IMR-90 (cell line): ENCODE measurements at regions not wholly inside any gene's neighbourhood (a gene's known extent, or its start where the extent isn't known, plus 50 kb on each side); places are given as distances from the start of the nearest gene placed in this dataset.

Experiments used
- ATAC-seq: fragments of 200-7000 bp; cut with Tn5 transposase; 2 replicates; pipeline ENCODE4 v1.9.1; 2020; ENCODE audit warnings: low read depth, mild to moderate bottlenecking, moderate library complexity
- BruUV-seq: library from RNA; stranded (reverse); fragments of 400-500 nt; replicated peaks from 2 replicates; lab custom pipeline; 2021; lab: Mats Ljungman, UMichigan
- CTCF ChIA-PET: fragments of 300-600 bp; formaldehyde crosslinking; extraction: SDS; loops from one replicate; lab custom pipeline; 2021; ENCODE audit warnings: antibody characterized with exemption; lab: Yijun Ruan, JAX
- POLR2A ChIA-PET: fragments of 300-600 bp; sonication (Branson Sonifier 250); formaldehyde crosslinking; loops from one replicate; lab custom pipeline; 2022; ENCODE audit warnings: antibody characterized with exemption; ENCODE audit not compliant: unreplicated experiment; lab: Charles Lee
- DNase-seq: peaks from one replicate; pipeline ENCODE4 v3.0.0; 2013
- H2AFZ ChIP-seq: replicated peaks from 2 replicates; pipeline ENCODE3; 2013; ENCODE audit warnings: low read length, mild to moderate bottlenecking; ENCODE audit not compliant: poor library complexity
- H2AK5ac ChIP-seq: 2 replicates; pipeline ENCODE4 v1.6.1; 2013; ENCODE audit warnings: low read depth, low read length, inconsistent platforms
- H2AK9ac ChIP-seq: replicated peaks from 2 replicates; pipeline ENCODE3; 2013; ENCODE audit warnings: mild to moderate bottlenecking, low read depth, low read length, moderate library complexity; ENCODE audit not compliant: poor library complexity
- H2BK120ac ChIP-seq: 2 replicates; pipeline ENCODE4 v1.6.1; 2013; ENCODE audit warnings: low read depth, low read length, inconsistent platforms
- H2BK15ac ChIP-seq: 3 replicates; pipeline ENCODE4 v1.6.1; 2013; ENCODE audit warnings: low read depth, low read length, inconsistent platforms
- H2BK20ac ChIP-seq: 2 replicates; pipeline ENCODE4 v1.6.1; 2013; ENCODE audit warnings: low read depth, mild to moderate bottlenecking, inconsistent platforms, low read length, moderate library complexity
- H2BK5ac ChIP-seq: 2 replicates; pipeline ENCODE4 v1.6.1; 2013; ENCODE audit warnings: mild to moderate bottlenecking, low read depth, low read length, inconsistent platforms; ENCODE audit not compliant: poor library complexity, severe bottlenecking
- H3K14ac ChIP-seq: replicated peaks from 2 replicates; pipeline ENCODE4 v1.6.1; 2013; ENCODE audit warnings: low read depth, low read length, inconsistent platforms
- H3K18ac ChIP-seq: 2 replicates; pipeline ENCODE4 v1.6.1; 2013; ENCODE audit warnings: low read depth, low read length, control low read depth
- H3K23ac ChIP-seq: 2 replicates; pipeline ENCODE4 v1.6.1; 2013; ENCODE audit warnings: low read depth, low read length, inconsistent platforms
- H3K27ac ChIP-seq: 2 replicates; pipeline ENCODE4 v1.5.1; 2013; ENCODE audit warnings: mild to moderate bottlenecking, control low read depth, low read length; ENCODE audit not compliant: insufficient read depth
- H3K27me3 ChIP-seq: 2 replicates; pipeline ENCODE4 v1.6.1; 2013; ENCODE audit warnings: low read length; ENCODE audit not compliant: control insufficient read depth, insufficient read depth
- H3K36me3 ChIP-seq: 2 replicates; pipeline ENCODE4 v1.6.1; 2013; ENCODE audit warnings: low read length, mixed read lengths; ENCODE audit not compliant: control insufficient read depth, insufficient read depth
- H3K4ac ChIP-seq: 2 replicates; pipeline ENCODE4 v1.6.1; 2013; ENCODE audit warnings: low read depth, low read length, inconsistent platforms
- H3K4me1 ChIP-seq: 2 replicates; pipeline ENCODE4 v1.6.1; 2013; ENCODE audit warnings: low read length, mixed read lengths; ENCODE audit not compliant: control insufficient read depth, insufficient read depth
- H3K4me2 ChIP-seq: 2 replicates; pipeline ENCODE4 v1.6.1; 2013; ENCODE audit warnings: low read depth, mild to moderate bottlenecking, control low read depth, low read length, moderate library complexity
- H3K4me3 ChIP-seq: 2 replicates; pipeline ENCODE4 v1.5.1; 2013; ENCODE audit warnings: low read depth, mild to moderate bottlenecking, control low read depth, low read length, moderate library complexity; ENCODE audit not compliant: insufficient read depth
- H3K56ac ChIP-seq: 2 replicates; pipeline ENCODE4 v1.6.1; 2013; ENCODE audit warnings: low read length, inconsistent platforms; ENCODE audit not compliant: insufficient read depth; ENCODE audit errors: extremely low read depth
- H3K79me1 ChIP-seq, 2 experiments: 2 replicates each; pipeline ENCODE4 v1.6.1; 2013; ENCODE audit warnings: low read length in 2 of 2, inconsistent platforms in 1 of 2, low read depth in 1 of 2
- H3K9ac ChIP-seq: 2 replicates; pipeline ENCODE4 v1.6.1; 2013; ENCODE audit warnings: low read depth, low read length, control low read depth
- H3K9me1 ChIP-seq: 2 replicates; pipeline ENCODE4 v1.6.1; 2013; ENCODE audit warnings: low read length, inconsistent platforms; ENCODE audit not compliant: insufficient read depth
- H3K9me3 ChIP-seq: 2 replicates; pipeline ENCODE4 v1.6.1; 2013; ENCODE audit warnings: low read length; ENCODE audit not compliant: control insufficient read depth, insufficient read depth
- H4K20me1 ChIP-seq: 2 replicates; pipeline ENCODE4 v1.6.1; 2013; ENCODE audit warnings: low read length, inconsistent platforms; ENCODE audit not compliant: insufficient read depth
- H4K5ac ChIP-seq: 2 replicates; pipeline ENCODE4 v1.6.1; 2013; ENCODE audit warnings: mild to moderate bottlenecking, low read depth, low read length, control low read depth
- H4K8ac ChIP-seq, 2 experiments: 2 replicates each; pipeline ENCODE4 v1.6.1; 2013; ENCODE audit warnings: low read depth in 2 of 2, low read length in 2 of 2, control low read depth in 1 of 2, inconsistent platforms in 1 of 2
- H4K91ac ChIP-seq: 2 replicates; pipeline ENCODE4 v1.6.1; 2013; ENCODE audit warnings: low read depth, low read length, inconsistent platforms; ENCODE audit not compliant: insufficient read depth
- BHLHE40 ChIP-seq: fragments of 150-350 bp; IDR thresholded peaks from 2 replicates; pipeline ENCODE4 v1.6.1; 2016; ENCODE audit warnings: mild to moderate bottlenecking, low read depth, low read length
- CEBPB ChIP-seq: IDR thresholded peaks from 2 replicates; pipeline ENCODE4 v1.6.1; 2012; ENCODE audit warnings: low read depth, low read length, improper control_type of control experiment
- CHD1 ChIP-seq: IDR thresholded peaks from 2 replicates; pipeline ENCODE4 v1.6.1; 2012; ENCODE audit warnings: low read depth, low read length, improper control_type of control experiment
- FOS ChIP-seq: fragments of 150-350 bp; IDR thresholded peaks from 2 replicates; pipeline ENCODE4 v1.6.1; 2016; ENCODE audit warnings: low read depth, low read length
- MAFK ChIP-seq: IDR thresholded peaks from 2 replicates; pipeline ENCODE4 v1.6.1; 2012; ENCODE audit warnings: low read depth, low read length, improper control_type of control experiment
- MAZ ChIP-seq: IDR thresholded peaks from 2 replicates; pipeline ENCODE4 v1.6.1; 2012; ENCODE audit warnings: low read depth, mild to moderate bottlenecking, low read length, improper control_type of control experiment, moderate library complexity, borderline replicate concordance
- MXI1 ChIP-seq: IDR thresholded peaks from 2 replicates; pipeline ENCODE4 v1.6.1; 2012; ENCODE audit warnings: low read depth, mild to moderate bottlenecking, low read length, moderate library complexity, borderline replicate concordance
- NFE2L2 ChIP-seq: fragments of 150-350 bp; IDR thresholded peaks from 2 replicates; pipeline ENCODE4 v1.6.1; 2016; ENCODE audit warnings: low read depth, mild to moderate bottlenecking, low read length
- POLR2A ChIP-seq: IDR thresholded peaks from 2 replicates; pipeline ENCODE4 v1.6.1; 2012; ENCODE audit warnings: mild to moderate bottlenecking, low read depth, low read length
- RAD21 ChIP-seq: IDR thresholded peaks from 2 replicates; pipeline ENCODE4 v1.6.1; 2012; ENCODE audit warnings: low read length, improper control_type of control experiment
- RCOR1 ChIP-seq: IDR thresholded peaks from 2 replicates; pipeline ENCODE4 v1.6.1; 2012; ENCODE audit warnings: mild to moderate bottlenecking, low read length, improper control_type of control experiment; ENCODE audit not compliant: insufficient replicate concordance
- RFX5 ChIP-seq: IDR thresholded peaks from 2 replicates; pipeline ENCODE4 v1.8.0; 2012; ENCODE audit warnings: low read depth, mild to moderate bottlenecking, low read length, moderate library complexity
- SMC3 ChIP-seq: fragments of 150-350 bp; IDR thresholded peaks from 2 replicates; pipeline ENCODE4 v1.6.1; 2016; ENCODE audit warnings: low read depth, mild to moderate bottlenecking, antibody characterized with exemption, low read length, moderate library complexity
- whole genome bisulfite sequencing, 2 experiments: methylation state at CpG; one replicate each; pipeline versions ENCODE4 v1.1.5 to v1.1.7; 2013; ENCODE audit warnings: missing lambda C conversion rate in 2 of 2; ENCODE audit not compliant: insufficient read length in 1 of 2; ENCODE audit errors: extremely low coverage in 2 of 2; 5-methylcytosine and 5-hydroxymethylcytosine counted together
- dilution Hi-C: fragments of 300-500 bp; cut with HindIII; formaldehyde crosslinking; loops from one replicate; pipeline ENCODE4 v1.14.3; 2018; ENCODE audit warnings: low sequenced_read_pairs; ENCODE audit not compliant: unreplicated experiment
- in situ Hi-C: fragments of 300-500 bp; cut with MboI; formaldehyde crosslinking; loops from 3 replicates; pipeline ENCODE4 v1.14.3; 2019; ENCODE audit warnings: low sequenced_read_pairs, inconsistent platforms, mixed read lengths
- intact Hi-C: fragments of 100-400 bp; cut with micrococcal nuclease; formaldehyde crosslinking; loops from 2 replicates; pipeline ENCODE4 v1.10.0; 2022
- TF ChIP-seq, protein P1 (sequence below): fragments of 150-350 bp; IDR thresholded peaks from 2 replicates; pipeline ENCODE4 v1.6.1; 2017; ENCODE audit warnings: mild to moderate bottlenecking, antibody characterized with exemption, low read length, low read depth
- TF ChIP-seq, protein P2 (sequence below): conservative IDR thresholded peaks from 2 replicates; pipeline ENCODE4 v1.5.1; 2012; ENCODE audit warnings: mild to moderate bottlenecking, low read depth, low read length, improper control_type of control experiment
- TF ChIP-seq, protein P3 (sequence below): fragments of 150-350 bp; IDR thresholded peaks from 2 replicates; pipeline ENCODE4 v1.6.1; 2016; ENCODE audit warnings: low read depth, mild to moderate bottlenecking, low read length, moderate library complexity, borderline replicate concordance

GRCh38 chr5:168001318-168001717, 290.1 kb upstream of the WWC1 start:
- intact Hi-C loops: no loop called here
- dilution Hi-C loops: no loop called here
- WGBS, 2 experiments: no CpG with 5 or more reads among the region's 2 CpGs
- Histone ChIP-seq H2AK9ac (no peak overlapping the region), H3K14ac (no peak overlapping the region), H3K27me3 (no peaks in the 10 kb centered on the region), H3K79me1 (no peaks in the 10 kb centered on the region), H2AK5ac (no peak overlapping the region), H3K4me3 (no peak overlapping the region), H3K18ac (no peak overlapping the region), H3K36me3 (no peaks in the 10 kb centered on the region), H3K23ac (no peak overlapping the region), H3K9me3 (no peaks in the 10 kb centered on the region), H2BK20ac (no peak overlapping the region), H2BK5ac (no peak overlapping the region), H2AFZ (no peak overlapping the region), H4K8ac (no peak overlapping the region), H3K4me2 (no peak overlapping the region), H4K20me1 (no peaks in the 10 kb centered on the region), H4K5ac (no peak overlapping the region), H3K4me1 (no peaks in the 10 kb centered on the region), H3K9me1 (no peaks in the 10 kb centered on the region), H2BK120ac (no peak overlapping the region), H2BK15ac (no peak overlapping the region), H3K4ac (no peak overlapping the region), H3K56ac (no peak overlapping the region), H4K91ac (no peak overlapping the region), H3K9ac (no peak overlapping the region), H3K27ac (no peak overlapping the region)
- BruUV-seq: no TSS peak
- in situ Hi-C loops: no loop called here
- DNase-seq: no peak
- ATAC-seq: no peak
- CTCF ChIA-PET: no interaction called here
- TF ChIP-seq MAFK (no peak), NFE2L2 (no peak), CEBPB (no peak), RAD21 (no peak), MXI1 (no peak), MAZ (no peak), RFX5 (no peak), FOS (no peak), CHD1 (no peak), SMC3 (no peak), BHLHE40 (no peak), POLR2A (no peak), RCOR1 (no peak)
- TF ChIP-seq, protein P1, sequence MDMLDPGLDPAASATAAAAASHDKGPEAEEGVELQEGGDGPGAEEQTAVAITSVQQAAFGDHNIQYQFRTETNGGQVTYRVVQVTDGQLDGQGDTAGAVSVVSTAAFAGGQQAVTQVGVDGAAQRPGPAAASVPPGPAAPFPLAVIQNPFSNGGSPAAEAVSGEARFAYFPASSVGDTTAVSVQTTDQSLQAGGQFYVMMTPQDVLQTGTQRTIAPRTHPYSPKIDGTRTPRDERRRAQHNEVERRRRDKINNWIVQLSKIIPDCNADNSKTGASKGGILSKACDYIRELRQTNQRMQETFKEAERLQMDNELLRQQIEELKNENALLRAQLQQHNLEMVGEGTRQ: no peak
- TF ChIP-seq, protein P2, sequence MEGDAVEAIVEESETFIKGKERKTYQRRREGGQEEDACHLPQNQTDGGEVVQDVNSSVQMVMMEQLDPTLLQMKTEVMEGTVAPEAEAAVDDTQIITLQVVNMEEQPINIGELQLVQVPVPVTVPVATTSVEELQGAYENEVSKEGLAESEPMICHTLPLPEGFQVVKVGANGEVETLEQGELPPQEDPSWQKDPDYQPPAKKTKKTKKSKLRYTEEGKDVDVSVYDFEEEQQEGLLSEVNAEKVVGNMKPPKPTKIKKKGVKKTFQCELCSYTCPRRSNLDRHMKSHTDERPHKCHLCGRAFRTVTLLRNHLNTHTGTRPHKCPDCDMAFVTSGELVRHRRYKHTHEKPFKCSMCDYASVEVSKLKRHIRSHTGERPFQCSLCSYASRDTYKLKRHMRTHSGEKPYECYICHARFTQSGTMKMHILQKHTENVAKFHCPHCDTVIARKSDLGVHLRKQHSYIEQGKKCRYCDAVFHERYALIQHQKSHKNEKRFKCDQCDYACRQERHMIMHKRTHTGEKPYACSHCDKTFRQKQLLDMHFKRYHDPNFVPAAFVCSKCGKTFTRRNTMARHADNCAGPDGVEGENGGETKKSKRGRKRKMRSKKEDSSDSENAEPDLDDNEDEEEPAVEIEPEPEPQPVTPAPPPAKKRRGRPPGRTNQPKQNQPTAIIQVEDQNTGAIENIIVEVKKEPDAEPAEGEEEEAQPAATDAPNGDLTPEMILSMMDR: no peak
- TF ChIP-seq, protein P3, sequence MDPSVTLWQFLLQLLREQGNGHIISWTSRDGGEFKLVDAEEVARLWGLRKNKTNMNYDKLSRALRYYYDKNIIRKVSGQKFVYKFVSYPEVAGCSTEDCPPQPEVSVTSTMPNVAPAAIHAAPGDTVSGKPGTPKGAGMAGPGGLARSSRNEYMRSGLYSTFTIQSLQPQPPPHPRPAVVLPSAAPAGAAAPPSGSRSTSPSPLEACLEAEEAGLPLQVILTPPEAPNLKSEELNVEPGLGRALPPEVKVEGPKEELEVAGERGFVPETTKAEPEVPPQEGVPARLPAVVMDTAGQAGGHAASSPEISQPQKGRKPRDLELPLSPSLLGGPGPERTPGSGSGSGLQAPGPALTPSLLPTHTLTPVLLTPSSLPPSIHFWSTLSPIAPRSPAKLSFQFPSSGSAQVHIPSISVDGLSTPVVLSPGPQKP: no peak
- POLR2A ChIA-PET: no interaction called here
